Bronchial epithelial cell (primary cell): ENCODE measurements at regions not wholly inside any gene's neighbourhood (a gene's known extent, or its start where the extent isn't known, plus 50 kb on each side); places are given as distances from the start of the nearest gene placed in this dataset.
"Not testable (repeated sequence)": the region's sequence is repeated elsewhere in the genome, so short reads cannot be mapped to it uniquely, and the experiment has no call there.

Source experiments
- DNase-seq: peaks from one replicate; pipeline ENCODE4 v3.0.0-alpha.2; 2010; ENCODE audit warnings: low read depth
- FAIRE-seq: peaks from 2 replicates; lab custom pipeline; 2011; peaks lifted over from hg19 to GRCh38; lab: Jason Lieb, UNC
- H3K27me3 ChIP-seq: 2 replicates; pipeline ENCODE4 v1.5.1; 2011; ENCODE audit warnings: low read length; ENCODE audit not compliant: control insufficient read depth, insufficient read depth
- H3K36me3 ChIP-seq: 2 replicates; pipeline ENCODE4 v1.5.1; 2011; ENCODE audit warnings: low read length; ENCODE audit not compliant: control insufficient read depth, insufficient read depth
- H3K4me3 ChIP-seq: 2 replicates; pipeline ENCODE4 v1.5.1; 2011; ENCODE audit warnings: mild to moderate bottlenecking, low read depth, low read length, control low read depth
- TF ChIP-seq, protein P1 (sequence below): IDR thresholded peaks from 2 replicates; pipeline ENCODE4 v1.5.1; 2011; ENCODE audit warnings: mild to moderate bottlenecking, moderate library complexity, low read length, control low read depth, inconsistent platforms; ENCODE audit not compliant: insufficient read depth, severe bottlenecking

DNA sequence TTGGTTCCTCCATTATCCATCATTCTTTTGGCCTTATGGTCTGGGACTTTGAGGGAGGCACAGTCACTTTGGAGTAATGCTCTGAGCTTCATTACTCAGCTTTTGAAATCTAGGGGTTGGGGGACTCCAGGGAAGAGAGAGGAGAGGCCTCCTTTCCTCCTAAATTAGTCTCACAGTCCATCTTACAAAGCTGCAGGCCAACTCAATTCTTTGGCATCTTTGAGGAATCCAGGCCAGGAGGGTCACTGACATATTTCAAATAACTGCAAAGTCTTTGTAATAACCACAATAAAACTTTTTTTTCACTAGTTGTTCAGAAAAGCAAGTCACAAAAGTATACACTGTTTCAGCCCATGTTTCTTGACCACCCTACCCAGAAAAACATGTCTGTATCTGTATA, 73.3 kb upstream of the FAR1 start:
- TF ChIP-seq, protein P1, sequence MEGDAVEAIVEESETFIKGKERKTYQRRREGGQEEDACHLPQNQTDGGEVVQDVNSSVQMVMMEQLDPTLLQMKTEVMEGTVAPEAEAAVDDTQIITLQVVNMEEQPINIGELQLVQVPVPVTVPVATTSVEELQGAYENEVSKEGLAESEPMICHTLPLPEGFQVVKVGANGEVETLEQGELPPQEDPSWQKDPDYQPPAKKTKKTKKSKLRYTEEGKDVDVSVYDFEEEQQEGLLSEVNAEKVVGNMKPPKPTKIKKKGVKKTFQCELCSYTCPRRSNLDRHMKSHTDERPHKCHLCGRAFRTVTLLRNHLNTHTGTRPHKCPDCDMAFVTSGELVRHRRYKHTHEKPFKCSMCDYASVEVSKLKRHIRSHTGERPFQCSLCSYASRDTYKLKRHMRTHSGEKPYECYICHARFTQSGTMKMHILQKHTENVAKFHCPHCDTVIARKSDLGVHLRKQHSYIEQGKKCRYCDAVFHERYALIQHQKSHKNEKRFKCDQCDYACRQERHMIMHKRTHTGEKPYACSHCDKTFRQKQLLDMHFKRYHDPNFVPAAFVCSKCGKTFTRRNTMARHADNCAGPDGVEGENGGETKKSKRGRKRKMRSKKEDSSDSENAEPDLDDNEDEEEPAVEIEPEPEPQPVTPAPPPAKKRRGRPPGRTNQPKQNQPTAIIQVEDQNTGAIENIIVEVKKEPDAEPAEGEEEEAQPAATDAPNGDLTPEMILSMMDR: no peak
- Histone ChIP-seq H3K27me3 (peaks cover 1% of the 10 kb centered on the region), H3K36me3 (no peaks in the 10 kb centered on the region), H3K4me3 (no peak overlapping the region)
- FAIRE-seq (no peak), DNase-seq (no peak)

DNA sequence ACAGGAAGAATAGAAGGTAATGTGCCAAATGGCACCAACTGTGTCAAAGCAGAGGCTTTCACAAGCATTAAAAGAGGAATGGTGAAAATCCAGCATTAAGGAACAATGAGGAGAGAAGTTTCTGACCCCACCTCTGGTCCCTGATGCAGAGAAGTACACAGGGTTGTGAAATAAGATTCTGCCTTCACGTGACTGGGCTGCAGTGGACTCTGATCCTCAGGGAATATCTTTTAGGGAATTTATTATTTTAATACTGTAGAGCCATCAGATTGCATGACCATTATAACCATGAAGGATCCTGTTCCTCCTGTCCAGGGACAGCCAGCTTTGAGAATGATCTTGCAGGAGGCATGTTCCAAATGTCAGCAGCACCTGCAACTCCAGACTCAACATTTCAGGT, 74.4 kb upstream of the FAR1 start:
- FAIRE-seq: no peak
- no peak for DNase-seq
- TF ChIP-seq, protein P1: no peak
- Histone ChIP-seq H3K4me3 (no peak overlapping the region), H3K27me3 (peaks cover 1% of the 10 kb centered on the region), H3K36me3 (no peaks in the 10 kb centered on the region)

DNA sequence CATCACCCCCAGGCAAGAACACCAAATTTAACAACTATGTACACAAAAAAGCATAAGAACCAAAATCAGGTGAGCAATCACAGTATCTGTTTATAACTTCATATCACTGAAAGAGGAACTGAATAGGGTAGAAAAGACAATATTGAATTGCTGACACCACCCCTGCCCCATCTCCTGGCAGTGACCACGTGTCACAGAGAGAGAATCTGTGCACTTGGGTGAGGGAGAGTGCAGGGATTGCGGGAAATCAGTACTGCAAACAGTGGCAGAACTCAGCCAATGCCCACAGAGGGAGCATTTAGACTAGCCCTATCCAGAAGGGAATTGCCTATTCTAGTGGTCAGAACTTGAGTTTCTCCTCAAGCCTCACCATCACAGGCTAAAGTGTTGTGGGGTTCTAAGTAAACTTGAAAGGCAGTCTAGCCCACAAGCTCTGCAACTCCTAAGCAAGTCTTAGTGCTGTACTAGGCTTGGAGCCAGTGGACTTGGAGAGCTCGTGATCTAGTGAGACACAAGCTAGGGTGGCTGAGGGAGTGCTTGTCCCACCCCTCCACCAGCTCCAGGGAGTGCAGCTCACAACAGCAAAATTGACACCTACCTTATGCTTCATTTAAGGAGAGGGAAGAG, 82.8 kb upstream of the PTH start:
- peak; percentile 40 for FAIRE-seq

DNA sequence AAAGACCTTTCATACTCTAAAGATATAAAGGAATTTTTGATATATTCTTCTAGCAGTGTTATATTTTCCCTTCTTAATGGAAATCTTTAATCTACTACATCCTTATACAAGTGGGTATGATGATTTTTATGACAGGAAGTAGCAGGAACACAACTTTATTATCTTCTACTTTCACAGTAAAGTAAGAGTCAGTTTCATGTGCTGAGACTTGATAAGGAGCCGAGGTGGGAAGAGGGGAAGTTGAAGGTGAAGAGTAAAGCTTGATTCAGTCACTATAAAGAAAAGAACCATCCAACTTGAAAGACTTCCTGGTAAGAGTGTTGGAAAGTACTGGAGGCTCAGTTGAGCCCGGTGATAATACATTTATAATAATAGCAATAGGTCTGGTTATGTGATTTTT, 82.1 kb upstream of the PTH start:
- DNase-seq: no peak
- no peaks in the 10 kb centered on the region for H3K36me3 ChIP-seq
- no peaks in the 10 kb centered on the region for H3K27me3 ChIP-seq
- TF ChIP-seq, protein P1: no peak
- no peak for FAIRE-seq
- H3K4me3 ChIP-seq: no peak overlapping the region

More for the DNA sequence above, 82.8 kb upstream of the PTH start:
- Histone ChIP-seq H3K27me3 (no peaks in the 10 kb centered on the region), H3K36me3 (no peaks in the 10 kb centered on the region), H3K4me3 (no peak overlapping the region)
- TF ChIP-seq, protein P1: no peak
- DNase-seq: no peak

DNA sequence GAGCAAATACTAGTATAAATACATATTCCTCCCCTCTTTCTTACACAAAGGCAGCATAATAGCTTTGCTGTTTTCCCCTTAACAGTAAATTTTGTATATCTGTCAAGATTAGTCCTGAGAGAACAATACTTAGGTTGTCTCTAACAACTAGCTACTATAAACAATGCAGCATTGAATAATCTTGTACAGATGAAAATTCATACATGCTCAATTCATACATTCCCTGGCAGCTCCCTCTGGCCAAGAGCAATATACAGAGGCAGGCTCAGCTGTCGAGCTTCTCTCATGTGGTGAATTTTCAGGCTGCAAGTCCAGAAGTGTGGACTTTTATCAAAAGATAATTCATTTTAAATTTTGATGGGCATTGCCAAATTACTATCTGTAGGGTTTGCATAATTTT, 81.2 kb upstream of the PTH start:
- TF ChIP-seq, protein P1: no peak
- Histone ChIP-seq H3K27me3 (no peaks in the 10 kb centered on the region), H3K4me3 (no peak overlapping the region), H3K36me3 (no peaks in the 10 kb centered on the region)
- FAIRE-seq: no peak
- DNase-seq: no peak

DNA sequence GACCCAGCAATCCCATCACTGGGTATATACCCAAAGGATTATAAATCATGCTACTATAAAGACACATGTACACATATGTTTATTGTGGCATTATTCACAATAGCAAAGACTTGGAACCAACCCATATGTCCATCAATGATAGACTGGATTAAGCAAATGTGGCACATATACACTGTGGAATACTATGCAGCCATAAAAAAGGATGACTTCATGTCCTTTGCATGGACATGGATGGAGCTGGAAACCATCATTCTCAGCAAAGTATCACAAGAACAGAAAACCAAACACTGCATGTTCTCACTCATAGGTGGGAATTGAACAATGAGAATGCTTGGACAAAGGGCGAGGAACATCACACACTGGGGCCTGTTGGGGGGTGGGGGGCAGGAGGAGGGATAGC, 79.6 kb upstream of the PTH start:
- not testable (repeated sequence) for H3K27me3 ChIP-seq, DNase-seq, H3K4me3 ChIP-seq, FAIRE-seq, H3K36me3 ChIP-seq
